HUES6 (cell line): ENCODE measurements at regions not wholly inside any gene's neighbourhood (a gene's known extent, or its start where the extent isn't known, plus 50 kb on each side); places are given as distances from the start of the nearest gene placed in this dataset.

Experiments used
- H3K27ac ChIP-seq: 2 replicates; pipeline ENCODE4 v1.7.0; 2013; ENCODE audit warnings: low read depth, mild to moderate bottlenecking, low read length, inconsistent platforms
- H3K27me3 ChIP-seq: 2 replicates; pipeline ENCODE4 v1.6.1; 2013; ENCODE audit warnings: low read length; ENCODE audit not compliant: control insufficient read depth, insufficient read depth
- H3K36me3 ChIP-seq: 2 replicates; pipeline ENCODE4 v1.6.1; 2013; ENCODE audit warnings: low read length; ENCODE audit not compliant: control insufficient read depth, insufficient read depth
- H3K4me1 ChIP-seq: 2 replicates; pipeline ENCODE4 v1.6.1; 2013; ENCODE audit warnings: low read length; ENCODE audit not compliant: control insufficient read depth, insufficient read depth
- H3K4me3 ChIP-seq: 2 replicates; pipeline ENCODE4 v1.5.1; 2013; ENCODE audit warnings: low read depth, low read length
- H3K9ac ChIP-seq: one replicate; pipeline ENCODE4 v1.6.1; 2013; ENCODE audit warnings: mild to moderate bottlenecking, low read length
- H3K9me3 ChIP-seq: 2 replicates; pipeline ENCODE4 v1.6.1; 2013; ENCODE audit warnings: low read depth, low read length; ENCODE audit not compliant: control insufficient read depth, insufficient read depth

- Histone ChIP-seq H3K27me3 (no peaks in the 10 kb centered on the region), H3K36me3 (no peaks in the 10 kb centered on the region), H3K4me3 (no peak overlapping the region), H3K4me1 (no peaks in the 10 kb centered on the region), H3K27ac (no peak overlapping the region), H3K9me3 (no peaks in the 10 kb centered on the region), H3K9ac (no peak overlapping the region)
Observed at GRCh38 chr1:198887866-198888265, 249.0 kb downstream of the PTPRC start.

GRCh38 chr1:198888379-198888943, 249.6 kb downstream of the PTPRC start:
- H3K4me1 ChIP-seq, result no peaks in the 10 kb centered on the region
- no peak overlapping the region for H3K9ac ChIP-seq
- H3K27ac ChIP-seq, result no peak overlapping the region
- no peaks in the 10 kb centered on the region for H3K9me3 ChIP-seq
- no peak overlapping the region for H3K4me3 ChIP-seq
- H3K36me3 ChIP-seq, result no peaks in the 10 kb centered on the region
- H3K27me3 ChIP-seq, result no peaks in the 10 kb centered on the region

GRCh38 chr1:198889101-198889500, 250.3 kb downstream of the PTPRC start:
- no peak overlapping the region for H3K9ac ChIP-seq
- H3K36me3 ChIP-seq, result no peaks in the 10 kb centered on the region
- no peaks in the 10 kb centered on the region for H3K4me1 ChIP-seq
- H3K27me3 ChIP-seq, result no peaks in the 10 kb centered on the region
- no peaks in the 10 kb centered on the region for H3K9me3 ChIP-seq
- H3K27ac ChIP-seq, result no peak overlapping the region
- H3K4me3 ChIP-seq, result no peak overlapping the region

GRCh38 chr1:198889749-198890148, 250.9 kb downstream of the PTPRC start:
- no peaks in the 10 kb centered on the region for H3K36me3 ChIP-seq
- H3K27ac ChIP-seq, result no peak overlapping the region
- H3K4me3 ChIP-seq, result no peak overlapping the region
- no peak overlapping the region for H3K9ac ChIP-seq
- no peaks in the 10 kb centered on the region for H3K4me1 ChIP-seq
- H3K9me3 ChIP-seq, result no peaks in the 10 kb centered on the region
- no peaks in the 10 kb centered on the region for H3K27me3 ChIP-seq

GRCh38 chr1:198890214-198890930, 251.5 kb downstream of the PTPRC start:
- no peaks in the 10 kb centered on the region for H3K4me1 ChIP-seq
- H3K27ac ChIP-seq, result no peak overlapping the region
- no peak overlapping the region for H3K4me3 ChIP-seq
- no peaks in the 10 kb centered on the region for H3K27me3 ChIP-seq
- no peaks in the 10 kb centered on the region for H3K36me3 ChIP-seq
- H3K9ac ChIP-seq, result no peak overlapping the region
- H3K9me3 ChIP-seq, result no peaks in the 10 kb centered on the region

GRCh38 chr1:198892065-198892464, 253.2 kb downstream of the PTPRC start:
- H3K9ac ChIP-seq, result no peak overlapping the region
- no peaks in the 10 kb centered on the region for H3K4me1 ChIP-seq
- no peak overlapping the region for H3K27ac ChIP-seq
- H3K27me3 ChIP-seq, result no peaks in the 10 kb centered on the region
- H3K9me3 ChIP-seq, result no peaks in the 10 kb centered on the region
- no peaks in the 10 kb centered on the region for H3K36me3 ChIP-seq
- H3K4me3 ChIP-seq, result no peak overlapping the region

- Histone ChIP-seq H3K36me3 (no peaks in the 10 kb centered on the region), H3K4me1 (no peaks in the 10 kb centered on the region), H3K27ac (no peak overlapping the region)
Observed at GRCh38 chr1:198893141-198893540, 254.3 kb downstream of the PTPRC start.

GRCh38 chr1:198893763-198894444, 255.1 kb downstream of the PTPRC start:
- Histone ChIP-seq H3K27me3 (no peaks in the 10 kb centered on the region), H3K9me3 (no peaks in the 10 kb centered on the region), H3K9ac (no peak overlapping the region), H3K27ac (0 out of 2 replicates have a peak overlapping the region, but pooled peaks have one; percentile 53), H3K4me3 (no peak overlapping the region), H3K4me1 (no peaks in the 10 kb centered on the region), H3K36me3 (no peaks in the 10 kb centered on the region)

More at GRCh38 chr1:198893141-198893540, 254.3 kb downstream of the PTPRC start:
- Histone ChIP-seq H3K9me3 (no peaks in the 10 kb centered on the region), H3K4me3 (no peak overlapping the region), H3K9ac (no peak overlapping the region), H3K27me3 (no peaks in the 10 kb centered on the region)

GRCh38 chr1:198901266-198901665, 262.4 kb downstream of the PTPRC start:
- Histone ChIP-seq H3K4me3 (no peak overlapping the region), H3K9me3 (no peaks in the 10 kb centered on the region), H3K27ac (no peak overlapping the region), H3K27me3 (no peaks in the 10 kb centered on the region), H3K4me1 (peaks cover 11% of the 10 kb centered on the region), H3K36me3 (no peaks in the 10 kb centered on the region), H3K9ac (no peak overlapping the region)

- no peaks in the 10 kb centered on the region for H3K9me3 ChIP-seq
- no peaks in the 10 kb centered on the region for H3K36me3 ChIP-seq
- H3K4me3 ChIP-seq, result no peak overlapping the region
- no peak overlapping the region for H3K9ac ChIP-seq
- H3K4me1 ChIP-seq, result peaks cover 11% of the 10 kb centered on the region
- peak overlapping the region; percentile 62 for H3K27ac ChIP-seq
- no peaks in the 10 kb centered on the region for H3K27me3 ChIP-seq
Observed at GRCh38 chr1:198902655-198903054, 263.8 kb downstream of the PTPRC start.

GRCh38 chr1:198903203-198903602, 264.4 kb downstream of the PTPRC start:
- H3K27me3 ChIP-seq, result no peaks in the 10 kb centered on the region
- H3K9me3 ChIP-seq, result no peaks in the 10 kb centered on the region
- peak overlapping the region; percentile 62 for H3K27ac ChIP-seq
- no peak overlapping the region for H3K9ac ChIP-seq
- peaks cover 11% of the 10 kb centered on the region for H3K4me1 ChIP-seq
- no peaks in the 10 kb centered on the region for H3K36me3 ChIP-seq
- no peak overlapping the region for H3K4me3 ChIP-seq
